ENCODE measurements at regions not wholly inside any gene's neighbourhood (a gene's known extent, or its start where the extent isn't known, plus 50 kb on each side); places are given as distances from the start of the nearest gene placed in this dataset.

DNA sequence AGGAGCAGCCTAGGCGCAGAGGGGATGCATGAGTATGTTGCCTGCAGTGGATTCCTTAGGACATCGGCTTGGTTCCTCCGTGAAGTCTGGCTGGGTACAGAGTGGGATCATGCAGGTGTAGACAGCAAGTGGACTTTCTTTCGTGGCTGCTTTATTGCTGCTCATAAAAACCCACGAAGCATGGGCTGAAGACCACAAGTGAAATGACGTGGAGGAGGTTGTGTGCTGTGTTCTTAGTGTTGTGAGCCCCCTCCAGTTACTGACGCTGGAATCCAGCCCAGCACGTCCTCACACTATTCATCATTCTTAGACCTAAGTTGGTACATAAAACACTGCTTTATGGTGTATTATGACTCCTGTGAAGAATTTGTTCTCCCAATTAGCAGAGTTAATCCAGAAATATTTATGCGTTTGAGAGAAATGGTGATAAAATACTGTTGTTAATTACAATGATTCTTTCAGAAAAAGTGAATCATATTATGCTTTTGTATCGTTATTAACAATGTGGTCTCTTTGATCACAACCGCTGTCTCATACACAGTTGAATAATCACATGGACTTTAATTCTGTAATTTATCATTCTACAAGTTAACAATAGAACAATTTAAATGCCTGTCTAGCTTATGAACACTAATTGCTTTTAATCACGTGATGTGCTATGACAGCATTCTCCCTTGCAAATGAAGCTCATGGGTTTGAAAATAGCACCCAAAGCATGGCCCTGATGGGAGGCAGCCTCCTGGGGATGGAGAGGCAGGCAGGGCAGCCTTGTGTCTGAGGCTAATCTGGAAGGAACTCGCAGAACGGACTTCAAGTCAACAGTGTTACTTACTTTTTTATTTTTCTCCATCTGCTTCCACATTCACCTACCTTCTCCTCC lies 233.9 kb upstream of the SYNDIG1 start:
- Histone ChIP-seq H3K23ac (ENCODE audit: low read length) (no peak overlapping the region), H3K18ac (ENCODE audit: low read length) (no peak overlapping the region), H3K9me3 (ENCODE audit: insufficient read depth, low read depth, low read length) (no peaks in the 10 kb centered on the region), H2BK5ac (ENCODE audit: low read depth, low read length, poor library complexity) (no peak overlapping the region), H2BK120ac (ENCODE audit: insufficient read depth, low read length, poor library complexity) (no peak overlapping the region), H4K8ac (ENCODE audit: low read depth, low read length) (no peak overlapping the region), H3K9ac (ENCODE audit: low read length) (no peak overlapping the region), H2BK12ac (ENCODE audit: low read length) (no peak overlapping the region), H3K4me2 (ENCODE audit: low read length) (no peak overlapping the region), H3K27ac (ENCODE audit: low read depth, low read length) (no peak overlapping the region), H2AFZ (ENCODE audit: insufficient read depth, low read length, poor library complexity) (no peak overlapping the region), H3K36me3 (ENCODE audit: control insufficient read depth in 1 of 2, insufficient read depth in 2 of 2, low read length in 2 of 2) (no peaks in the 10 kb centered on the region), H3K14ac (ENCODE audit: low read length) (no peak overlapping the region), H3K79me1 (ENCODE audit: low read length) (no peaks in the 10 kb centered on the region), H3K4me1 (ENCODE audit: control insufficient read depth in 1 of 2, insufficient read depth in 2 of 2, low read length in 2 of 2) (no peaks in the 10 kb centered on the region), H4K12ac (ENCODE audit: low read depth, low read length) (no peak overlapping the region), H3K27me3 (ENCODE audit: insufficient read depth, low read length) (no peaks in the 10 kb centered on the region), H3K4me3 (ENCODE audit: low read depth, low read length) (no peak overlapping the region), H4K91ac (ENCODE audit: low read depth, low read length) (no peak overlapping the region), H3K4ac (ENCODE audit: low read depth, low read length) (no peak overlapping the region), H3K79me2 (ENCODE audit: control insufficient read depth, insufficient read depth, low read length, poor library complexity) (no peaks in the 10 kb centered on the region), H2AK5ac (ENCODE audit: low read length) (no peak overlapping the region)
- WGBS (ENCODE audit: extremely low coverage, insufficient coverage, insufficient read length): no CpG with 5 or more reads among the region's 14 CpGs
- no peak for DNase-seq

DNA sequence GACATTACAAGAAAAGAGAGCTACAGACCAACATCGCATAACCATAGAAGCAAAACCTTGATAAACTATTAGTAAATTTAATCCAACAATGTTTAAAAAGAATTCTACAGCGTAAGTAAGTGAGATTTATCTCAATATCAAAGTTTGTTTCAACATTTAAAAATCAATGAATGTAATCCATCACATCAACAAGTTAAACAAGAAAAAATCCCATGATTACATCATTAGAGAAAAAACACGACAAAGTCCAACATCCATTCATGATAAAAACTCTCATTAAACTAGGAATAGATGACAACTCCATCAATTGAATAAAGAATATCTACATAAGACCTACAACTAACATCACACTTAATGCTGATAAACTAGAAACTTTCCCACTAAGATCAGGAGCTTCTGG lies 239.0 kb upstream of the GGTLC1 start:
- WGBS (ENCODE audit: extremely low coverage, insufficient coverage, insufficient read length): no CpG with 5 or more reads among the region's 3 CpGs
- no peak overlapping the region for H4K91ac ChIP-seq (ENCODE audit: low read depth, low read length)
- H3K23ac ChIP-seq (ENCODE audit: low read length): no peak overlapping the region
- H3K4me2 ChIP-seq (ENCODE audit: low read length): no peak overlapping the region
- no peak overlapping the region for H3K4ac ChIP-seq (ENCODE audit: low read depth, low read length)
- H3K27me3 ChIP-seq (ENCODE audit: insufficient read depth, low read length): no peaks in the 10 kb centered on the region
- H3K14ac ChIP-seq (ENCODE audit: low read length): no peak overlapping the region
- no peaks in the 10 kb centered on the region for H3K79me1 ChIP-seq (ENCODE audit: low read length)
- no peaks in the 10 kb centered on the region for H3K9me3 ChIP-seq (ENCODE audit: insufficient read depth, low read depth, low read length)
- no peak overlapping the region for H2AFZ ChIP-seq (ENCODE audit: insufficient read depth, low read length, poor library complexity)
- H3K4me1 ChIP-seq (ENCODE audit: control insufficient read depth in 1 of 2, insufficient read depth in 2 of 2, low read length in 2 of 2): no peaks in the 10 kb centered on the region
- no peak overlapping the region for H3K4me3 ChIP-seq (ENCODE audit: low read depth, low read length)
- no peak overlapping the region for H3K27ac ChIP-seq (ENCODE audit: low read depth, low read length)
- no peak overlapping the region for H4K12ac ChIP-seq (ENCODE audit: low read depth, low read length)
- no peak for DNase-seq
- H3K9ac ChIP-seq (ENCODE audit: low read length): no peak overlapping the region
- no peaks in the 10 kb centered on the region for H3K79me2 ChIP-seq (ENCODE audit: control insufficient read depth, insufficient read depth, low read length, poor library complexity)
- H2BK12ac ChIP-seq (ENCODE audit: low read length): no peak overlapping the region
- no peak overlapping the region for H2BK120ac ChIP-seq (ENCODE audit: insufficient read depth, low read length, poor library complexity)
- H3K36me3 ChIP-seq (ENCODE audit: control insufficient read depth in 1 of 2, insufficient read depth in 2 of 2, low read length in 2 of 2): no peaks in the 10 kb centered on the region
- no peak overlapping the region for H4K8ac ChIP-seq (ENCODE audit: low read depth, low read length)
- H2AK5ac ChIP-seq (ENCODE audit: low read length): no peak overlapping the region
- H3K18ac ChIP-seq (ENCODE audit: low read length): no peak overlapping the region
- H2BK5ac ChIP-seq (ENCODE audit: low read depth, low read length, poor library complexity): no peak overlapping the region

GRCh38 chr20:24212494-24212893 lies 223.9 kb upstream of the GGTLC1 start:
- H4K91ac ChIP-seq (ENCODE audit: low read depth, low read length): no peak overlapping the region
- no peak overlapping the region for H3K9ac ChIP-seq (ENCODE audit: low read length)
- DNase-seq: no peak
- no peaks in the 10 kb centered on the region for H3K79me1 ChIP-seq (ENCODE audit: low read length)
- H4K12ac ChIP-seq (ENCODE audit: low read depth, low read length): no peak overlapping the region
- no peaks in the 10 kb centered on the region for H3K4me1 ChIP-seq (ENCODE audit: control insufficient read depth in 1 of 2, insufficient read depth in 2 of 2, low read length in 2 of 2)
- no CpG with 5 or more reads among the region's 10 CpGs for WGBS (ENCODE audit: extremely low coverage, insufficient coverage, insufficient read length)
- H4K8ac ChIP-seq (ENCODE audit: low read depth, low read length): no peak overlapping the region
- H3K14ac ChIP-seq (ENCODE audit: low read length): no peak overlapping the region
- no peak overlapping the region for H2BK5ac ChIP-seq (ENCODE audit: low read depth, low read length, poor library complexity)
- no peaks in the 10 kb centered on the region for H3K27me3 ChIP-seq (ENCODE audit: insufficient read depth, low read length)
- no peak overlapping the region for H2BK12ac ChIP-seq (ENCODE audit: low read length)
- no peak overlapping the region for H3K4ac ChIP-seq (ENCODE audit: low read depth, low read length)
- H3K4me3 ChIP-seq (ENCODE audit: low read depth, low read length): no peak overlapping the region
- no peak overlapping the region for H3K27ac ChIP-seq (ENCODE audit: low read depth, low read length)
- H3K18ac ChIP-seq (ENCODE audit: low read length): no peak overlapping the region
- H3K79me2 ChIP-seq (ENCODE audit: control insufficient read depth, insufficient read depth, low read length, poor library complexity): no peaks in the 10 kb centered on the region
- no peak overlapping the region for H2BK120ac ChIP-seq (ENCODE audit: insufficient read depth, low read length, poor library complexity)
- H2AFZ ChIP-seq (ENCODE audit: insufficient read depth, low read length, poor library complexity): no peak overlapping the region
- H3K4me2 ChIP-seq (ENCODE audit: low read length): no peak overlapping the region
- no peak overlapping the region for H3K23ac ChIP-seq (ENCODE audit: low read length)
- H3K9me3 ChIP-seq (ENCODE audit: insufficient read depth, low read depth, low read length): peaks cover 3% of the 10 kb centered on the region
- H2AK5ac ChIP-seq (ENCODE audit: low read length): no peak overlapping the region
- H3K36me3 ChIP-seq (ENCODE audit: control insufficient read depth in 1 of 2, insufficient read depth in 2 of 2, low read length in 2 of 2): no peaks in the 10 kb centered on the region

DNA sequence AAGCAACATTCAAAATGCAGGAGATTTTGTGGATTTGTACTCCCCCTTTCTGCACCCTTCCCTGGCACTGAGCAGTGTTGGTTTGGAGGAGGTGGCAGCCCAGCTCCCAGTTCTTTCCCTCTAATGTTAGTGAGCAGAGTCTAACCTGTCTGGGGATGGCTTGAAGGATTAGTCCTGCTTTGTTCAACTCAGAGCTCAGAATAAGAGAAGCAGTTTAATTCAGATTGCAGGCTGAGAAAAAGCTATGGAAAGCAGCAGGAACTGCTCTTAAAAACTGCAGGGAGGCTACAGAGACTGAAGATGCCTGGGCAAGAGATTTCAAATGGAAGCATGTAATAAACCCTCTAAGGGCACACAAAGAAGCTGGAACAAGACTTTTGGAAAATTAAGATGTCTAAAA lies 223.4 kb upstream of the GGTLC1 start:
- H3K4me2 ChIP-seq (ENCODE audit: low read length): no peak overlapping the region
- H3K9ac ChIP-seq (ENCODE audit: low read length): no peak overlapping the region
- no peak overlapping the region for H2BK12ac ChIP-seq (ENCODE audit: low read length)
- H3K4me3 ChIP-seq (ENCODE audit: low read depth, low read length): no peak overlapping the region
- no peak overlapping the region for H3K18ac ChIP-seq (ENCODE audit: low read length)
- no peaks in the 10 kb centered on the region for H3K79me2 ChIP-seq (ENCODE audit: control insufficient read depth, insufficient read depth, low read length, poor library complexity)
- H3K4me1 ChIP-seq (ENCODE audit: control insufficient read depth in 1 of 2, insufficient read depth in 2 of 2, low read length in 2 of 2): no peaks in the 10 kb centered on the region
- no peak overlapping the region for H2BK5ac ChIP-seq (ENCODE audit: low read depth, low read length, poor library complexity)
- H3K14ac ChIP-seq (ENCODE audit: low read length): no peak overlapping the region
- H2BK120ac ChIP-seq (ENCODE audit: insufficient read depth, low read length, poor library complexity): no peak overlapping the region
- H3K36me3 ChIP-seq (ENCODE audit: control insufficient read depth in 1 of 2, insufficient read depth in 2 of 2, low read length in 2 of 2): no peaks in the 10 kb centered on the region
- H4K8ac ChIP-seq (ENCODE audit: low read depth, low read length): no peak overlapping the region
- no peak overlapping the region for H3K23ac ChIP-seq (ENCODE audit: low read length)
- H2AFZ ChIP-seq (ENCODE audit: insufficient read depth, low read length, poor library complexity): no peak overlapping the region
- no peaks in the 10 kb centered on the region for H3K27me3 ChIP-seq (ENCODE audit: insufficient read depth, low read length)
- no peak overlapping the region for H2AK5ac ChIP-seq (ENCODE audit: low read length)
- H3K4ac ChIP-seq (ENCODE audit: low read depth, low read length): no peak overlapping the region
- DNase-seq: no peak
- H3K79me1 ChIP-seq (ENCODE audit: low read length): no peaks in the 10 kb centered on the region
- H3K9me3 ChIP-seq (ENCODE audit: insufficient read depth, low read depth, low read length): peaks cover 3% of the 10 kb centered on the region
- H4K12ac ChIP-seq (ENCODE audit: low read depth, low read length): no peak overlapping the region
- H4K91ac ChIP-seq (ENCODE audit: low read depth, low read length): no peak overlapping the region
- no peak overlapping the region for H3K27ac ChIP-seq (ENCODE audit: low read depth, low read length)

Data from trophoblast cell (in vitro differentiated cells and primary cell).